HepG2 (cell line): ENCODE measurements at regions not wholly inside any gene's neighbourhood (a gene's known extent, or its start where the extent isn't known, plus 50 kb on each side); places are given as distances from the start of the nearest gene placed in this dataset.
A peak's percentile ranks its signal among the peaks of the same experiment; 100 is the strongest.

Experiments used
- AGO1 ChIP-seq: fragments of 200-400 bp; formaldehyde crosslinking; IDR thresholded peaks from 2 replicates; pipeline ENCODE4 v1.6.1; 2017; ENCODE audit warnings: mild to moderate bottlenecking, low read depth, low read length, moderate library complexity; ENCODE audit not compliant: poor library complexity, severe bottlenecking
- ARID2 ChIP-seq: sonication (generic); formaldehyde crosslinking; IDR thresholded peaks from 2 replicates; pipeline ENCODE4 v1.8.1; 2022; ENCODE audit warnings: mild to moderate bottlenecking, missing genetic modification reagents, borderline replicate concordance
- CHCHD3 ChIP-seq: sonication (generic); formaldehyde crosslinking; IDR thresholded peaks from 2 replicates; pipeline ENCODE4 v1.8.0; 2022; ENCODE audit warnings: mild to moderate bottlenecking, missing genetic modification reagents, moderate library complexity
- EEA1 ChIP-seq: sonication (generic); formaldehyde crosslinking; IDR thresholded peaks from 2 replicates; pipeline ENCODE4 v1.5.1; 2020; ENCODE audit warnings: mild to moderate bottlenecking, missing genetic modification reagents, borderline replicate concordance
- EHMT2 ChIP-seq: fragments of 200-600 bp; sonication (generic); IDR thresholded peaks from 2 replicates; pipeline ENCODE4 v1.7.0; 2017; ENCODE audit warnings: antibody characterized with exemption, low read depth, low read length, borderline replicate concordance
- GATAD2A ChIP-seq: IDR thresholded peaks from 2 replicates; pipeline ENCODE4 v1.6.1; 2016
- GLMP ChIP-seq: sonication (generic); formaldehyde crosslinking; IDR thresholded peaks from 2 replicates; pipeline ENCODE4 v1.9.0; 2021; ENCODE audit warnings: missing genetic modification reagents, mild to moderate bottlenecking, borderline replicate concordance
- HDAC6 ChIP-seq: fragments of 200-600 bp; sonication (generic); IDR thresholded peaks from 2 replicates; pipeline ENCODE4 v1.7.0; 2017; ENCODE audit warnings: mild to moderate bottlenecking, antibody characterized with exemption, low read length, low read depth
- HMGA1 ChIP-seq: sonication (generic); formaldehyde crosslinking; conservative IDR thresholded peaks from 2 replicates; pipeline ENCODE4 v1.4.0; 2020; ENCODE audit warnings: missing genetic modification reagents
- KAT8 ChIP-seq: IDR thresholded peaks from 2 replicates; pipeline ENCODE4 v1.6.1; 2016; ENCODE audit warnings: missing genetic modification reagents, missing compliant biosample characterization
- KLF15 ChIP-seq: sonication (generic); formaldehyde crosslinking; IDR thresholded peaks from 2 replicates; pipeline ENCODE4 v1.8.1; 2023; ENCODE audit warnings: borderline replicate concordance, mild to moderate bottlenecking, inconsistent platforms, missing genetic modification reagents, mixed read lengths
- LCORL ChIP-seq, 2 experiments: fragments of 450-650 bp in 1 of 2; sonication (generic) in 1 of 2; formaldehyde crosslinking in 1 of 2; IDR thresholded peaks; 2 replicates each; pipeline versions ENCODE4 v1.5.0 to v1.6.1; 2017 to 2020; ENCODE audit warnings: antibody characterized with exemption in 1 of 2, missing genetic modification reagents in 1 of 2
- MTA1 ChIP-seq: sonication (generic); formaldehyde crosslinking; IDR thresholded peaks from 2 replicates; pipeline ENCODE4 v1.4.0; 2020; ENCODE audit warnings: missing genetic modification reagents, mild to moderate bottlenecking, borderline replicate concordance
- PLRG1 ChIP-seq: fragments of 450-650 bp; conservative IDR thresholded peaks from 2 replicates; pipeline ENCODE4 v1.6.1; 2016
- PPARG ChIP-seq: conservative IDR thresholded peaks from 2 replicates; pipeline ENCODE4 v1.6.1; 2016; ENCODE audit warnings: missing biosample characterization, missing genetic modification reagents
- RAD21 ChIP-seq: fragments of 450-650 bp; formaldehyde crosslinking; IDR thresholded peaks from 2 replicates; pipeline ENCODE4 v1.5.0; 2020; ENCODE audit warnings: mild to moderate bottlenecking
- SMAD1 ChIP-seq: sonication (generic); formaldehyde crosslinking; IDR thresholded peaks from 2 replicates; pipeline ENCODE4 v1.4.0; 2020; ENCODE audit warnings: missing genetic modification reagents, low read depth, mild to moderate bottlenecking, borderline replicate concordance
- TCF7L2 ChIP-seq: IDR thresholded peaks from 2 replicates; pipeline ENCODE4 v1.6.1; 2011; ENCODE audit warnings: mild to moderate bottlenecking, low read depth, low read length, moderate library complexity
- TRIM24 ChIP-seq: sonication (generic); formaldehyde crosslinking; IDR thresholded peaks from 2 replicates; pipeline ENCODE4 v1.8.0; 2022; ENCODE audit warnings: mild to moderate bottlenecking, missing genetic modification reagents
- ZFP36L2 ChIP-seq: sonication (generic); formaldehyde crosslinking; IDR thresholded peaks from 2 replicates; pipeline ENCODE4 v1.4.0; 2020; ENCODE audit warnings: missing genetic modification reagents
- ZNF317 ChIP-seq: sonication (generic); formaldehyde crosslinking; IDR thresholded peaks from 2 replicates; pipeline ENCODE4 v1.5.0; 2020; ENCODE audit warnings: mild to moderate bottlenecking, missing genetic modification reagents
- ZNF382 ChIP-seq: sonication (generic); formaldehyde crosslinking; IDR thresholded peaks from 2 replicates; pipeline ENCODE4 v1.5.0; 2020; ENCODE audit warnings: missing genetic modification reagents, mild to moderate bottlenecking, borderline replicate concordance
- ZNF7 ChIP-seq: IDR thresholded peaks from 2 replicates; pipeline ENCODE4 v1.6.1; 2016; ENCODE audit warnings: missing biosample characterization, missing genetic modification reagents
- ZNF704 ChIP-seq: sonication (generic); formaldehyde crosslinking; IDR thresholded peaks from 2 replicates; pipeline ENCODE4 v1.8.1; 2023; ENCODE audit warnings: mild to moderate bottlenecking, inconsistent platforms, moderate library complexity, missing genetic modification reagents, borderline replicate concordance
- ZNF792 ChIP-seq: IDR thresholded peaks from 2 replicates; pipeline ENCODE4 v1.6.1; 2016
- TF ChIP-seq, protein P1 (sequence below): sonication (generic); formaldehyde crosslinking; IDR thresholded peaks from 2 replicates; pipeline ENCODE4 v1.4.0; 2020; ENCODE audit warnings: missing genetic modification reagents, borderline replicate concordance
- TF ChIP-seq, protein P2 (sequence below): sonication (generic); formaldehyde crosslinking; IDR thresholded peaks from 2 replicates; pipeline ENCODE4 v1.4.0; 2020; ENCODE audit warnings: mild to moderate bottlenecking, low read depth, missing genetic modification reagents

- TF ChIP-seq EHMT2 (no peak), ZNF792 (no peak), ZNF7 (CRISPR knock-in tag) (no peak), MTA1 (CRISPR knock-in tag) (no peak), PLRG1 (no peak), GATAD2A (CRISPR knock-in tag) (peak; percentile 67), HDAC6 (no peak), ARID2 (CRISPR knock-in tag) (no peak), AGO1 (no peak), ZNF704 (CRISPR knock-in tag) (no peak), ZNF317 (CRISPR knock-in tag) (no peak), HMGA1 (CRISPR knock-in tag) (no peak), ZFP36L2 (CRISPR knock-in tag) (no peak), PPARG (CRISPR knock-in tag) (no peak), LCORL (IDR thresholded peaks at IDR 0.05) (no peak), LCORL (CRISPR knock-in tag; IDR thresholded peaks at IDR 0.05) (no peak), GLMP (CRISPR knock-in tag) (no peak), ZNF382 (CRISPR knock-in tag) (no peak), CHCHD3 (CRISPR knock-in tag) (no peak), KAT8 (CRISPR knock-in tag) (no peak), KLF15 (CRISPR knock-in tag) (no peak), TCF7L2 (no peak), TRIM24 (CRISPR knock-in tag) (no peak), EEA1 (CRISPR knock-in tag) (no peak), RAD21 (CRISPR knock-in tag) (no peak), SMAD1 (CRISPR knock-in tag) (no peak)
- TF ChIP-seq, protein P1, sequence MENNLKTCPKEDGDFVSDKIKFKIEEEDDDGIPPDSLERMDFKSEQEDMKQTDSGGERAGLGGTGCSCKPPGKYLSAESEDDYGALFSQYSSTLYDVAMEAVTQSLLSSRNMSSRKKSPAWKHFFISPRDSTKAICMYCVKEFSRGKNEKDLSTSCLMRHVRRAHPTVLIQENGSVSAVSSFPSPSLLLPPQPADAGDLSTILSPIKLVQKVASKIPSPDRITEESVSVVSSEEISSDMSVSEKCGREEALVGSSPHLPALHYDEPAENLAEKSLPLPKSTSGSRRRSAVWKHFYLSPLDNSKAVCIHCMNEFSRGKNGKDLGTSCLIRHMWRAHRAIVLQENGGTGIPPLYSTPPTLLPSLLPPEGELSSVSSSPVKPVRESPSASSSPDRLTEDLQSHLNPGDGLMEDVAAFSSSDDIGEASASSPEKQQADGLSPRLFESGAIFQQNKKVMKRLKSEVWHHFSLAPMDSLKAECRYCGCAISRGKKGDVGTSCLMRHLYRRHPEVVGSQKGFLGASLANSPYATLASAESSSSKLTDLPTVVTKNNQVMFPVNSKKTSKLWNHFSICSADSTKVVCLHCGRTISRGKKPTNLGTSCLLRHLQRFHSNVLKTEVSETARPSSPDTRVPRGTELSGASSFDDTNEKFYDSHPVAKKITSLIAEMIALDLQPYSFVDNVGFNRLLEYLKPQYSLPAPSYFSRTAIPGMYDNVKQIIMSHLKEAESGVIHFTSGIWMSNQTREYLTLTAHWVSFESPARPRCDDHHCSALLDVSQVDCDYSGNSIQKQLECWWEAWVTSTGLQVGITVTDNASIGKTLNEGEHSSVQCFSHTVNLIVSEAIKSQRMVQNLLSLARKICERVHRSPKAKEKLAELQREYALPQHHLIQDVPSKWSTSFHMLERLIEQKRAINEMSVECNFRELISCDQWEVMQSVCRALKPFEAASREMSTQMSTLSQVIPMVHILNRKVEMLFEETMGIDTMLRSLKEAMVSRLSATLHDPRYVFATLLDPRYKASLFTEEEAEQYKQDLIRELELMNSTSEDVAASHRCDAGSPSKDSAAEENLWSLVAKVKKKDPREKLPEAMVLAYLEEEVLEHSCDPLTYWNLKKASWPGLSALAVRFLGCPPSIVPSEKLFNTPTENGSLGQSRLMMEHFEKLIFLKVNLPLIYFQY (CRISPR knock-in tag) = no peak
- TF ChIP-seq, protein P2, sequence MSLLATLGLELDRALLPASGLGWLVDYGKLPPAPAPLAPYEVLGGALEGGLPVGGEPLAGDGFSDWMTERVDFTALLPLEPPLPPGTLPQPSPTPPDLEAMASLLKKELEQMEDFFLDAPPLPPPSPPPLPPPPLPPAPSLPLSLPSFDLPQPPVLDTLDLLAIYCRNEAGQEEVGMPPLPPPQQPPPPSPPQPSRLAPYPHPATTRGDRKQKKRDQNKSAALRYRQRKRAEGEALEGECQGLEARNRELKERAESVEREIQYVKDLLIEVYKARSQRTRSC (CRISPR knock-in tag) = no peak
These were observed 359.5 kb downstream of the CPS1 start (continued) for GRCh38 chr2:210915912-210916311.
